DND-41 (cell line): ENCODE measurements at regions not wholly inside any gene's neighbourhood (a gene's known extent, or its start where the extent isn't known, plus 50 kb on each side); places are given as distances from the start of the nearest gene placed in this dataset.

Experiments
- ATAC-seq: fragments of 200-7000 bp; cut with Tn5 transposase; 3 replicates; pipeline ENCODE4 v1.9.1; 2021; ENCODE audit warnings: low read depth; ENCODE audit not compliant: insufficient read depth
- DNase-seq: peaks from one replicate; pipeline ENCODE4 v3.0.0-alpha.2; 2020
- H2AFZ ChIP-seq: 2 replicates; pipeline ENCODE4 v1.6.0; 2012; ENCODE audit warnings: low read depth, low read length
- H3K27ac ChIP-seq: 2 replicates; pipeline ENCODE4 v1.5.1; 2012; ENCODE audit warnings: low read length, inconsistent platforms
- H3K27me3 ChIP-seq: fragments of 200-600 bp; sonication (generic); 2 replicates; pipeline ENCODE4 v1.6.0; 2012; ENCODE audit warnings: low read length, mild to moderate bottlenecking, inconsistent platforms; ENCODE audit not compliant: insufficient read depth, poor library complexity
- H3K36me3 ChIP-seq: 2 replicates; pipeline ENCODE4 v1.5.1; 2012; ENCODE audit warnings: low read length, inconsistent platforms; ENCODE audit not compliant: insufficient read depth
- H3K4me1 ChIP-seq: 2 replicates; pipeline ENCODE4 v1.5.1; 2012; ENCODE audit warnings: mild to moderate bottlenecking, low read length; ENCODE audit not compliant: insufficient read depth
- H3K4me2 ChIP-seq: 2 replicates; pipeline ENCODE4 v1.6.0; 2012; ENCODE audit warnings: mild to moderate bottlenecking, moderate library complexity, low read length, inconsistent platforms; ENCODE audit not compliant: insufficient read depth
- H3K4me3 ChIP-seq, 2 experiments: fragments of 200-600 bp in 1 of 2; shearing (Covaris generic) in 1 of 2; 2 replicates each; pipeline ENCODE4 v1.5.1; 2012 to 2016; ENCODE audit warnings: inconsistent platforms in 2 of 2, low read length in 2 of 2, mild to moderate bottlenecking in 2 of 2, low read depth in 1 of 2, moderate library complexity in 1 of 2
- H3K79me2 ChIP-seq: 2 replicates; pipeline ENCODE4 v1.6.0; 2012; ENCODE audit warnings: low read length, inconsistent platforms; ENCODE audit not compliant: insufficient read depth
- H3K9ac ChIP-seq: 2 replicates; pipeline ENCODE4 v1.6.0; 2012; ENCODE audit warnings: low read depth, mild to moderate bottlenecking, inconsistent platforms, low read length, moderate library complexity
- H3K9me3 ChIP-seq: 2 replicates; pipeline ENCODE4 v1.5.1; 2012; ENCODE audit warnings: low read length, moderate library complexity, mild to moderate bottlenecking, inconsistent platforms; ENCODE audit not compliant: insufficient read depth, severe bottlenecking
- H4K20me1 ChIP-seq: 2 replicates; pipeline ENCODE4 v1.6.0; 2012; ENCODE audit warnings: low read length; ENCODE audit not compliant: insufficient read depth
- CTCF ChIP-seq: IDR thresholded peaks from 2 replicates; pipeline ENCODE4 v1.5.1; 2012; ENCODE audit warnings: borderline replicate concordance, low read length, moderate library complexity, mild to moderate bottlenecking; ENCODE audit not compliant: poor library complexity, severe bottlenecking; ENCODE audit errors: extremely low read depth
- EZH2 ChIP-seq: IDR thresholded peaks from 3 replicates; pipeline ENCODE4 v1.6.1; 2012; ENCODE audit warnings: borderline replicate concordance, low read depth, mild to moderate bottlenecking, moderate library complexity, low read length, inconsistent platforms; ENCODE audit not compliant: severe bottlenecking

- ATAC-seq: no peak
- no peak overlapping the region for H3K4me2 ChIP-seq
Measured at GRCh38 chr22:49525360-49525759, 302.3 kb downstream of the BRD1 start.

GRCh38 chr22:49524362-49524761 is 303.3 kb downstream of the BRD1 start:
- Histone ChIP-seq H2AFZ (no peak overlapping the region), H3K27ac (no peak overlapping the region), H3K79me2 (no peaks in the 10 kb centered on the region), H3K9me3 (no peaks in the 10 kb centered on the region), H3K27me3 (no peaks in the 10 kb centered on the region), H4K20me1 (no peaks in the 10 kb centered on the region; the same call in 1 of the 2 replicates), H3K36me3 (no peaks in the 10 kb centered on the region), H3K9ac (no peak overlapping the region), H3K4me3 (no peak overlapping the region), H3K4me1 (no peaks in the 10 kb centered on the region), H3K4me2 (no peak overlapping the region)
- DNase-seq (no peak), ATAC-seq (no peak)
- TF ChIP-seq EZH2 (no peak), CTCF (no peak)

More at GRCh38 chr22:49525360-49525759, 302.3 kb downstream of the BRD1 start:
- no peaks in the 10 kb centered on the region for H3K36me3 ChIP-seq
- no peak overlapping the region for H3K4me3 ChIP-seq
- H3K9ac ChIP-seq: no peak overlapping the region
- no peaks in the 10 kb centered on the region for H3K79me2 ChIP-seq
- H3K4me1 ChIP-seq: no peaks in the 10 kb centered on the region
- no peak overlapping the region for H3K27ac ChIP-seq
- TF ChIP-seq EZH2 (no peak), CTCF (no peak)
- no peaks in the 10 kb centered on the region; the same call in 1 of the 2 replicates for H4K20me1 ChIP-seq
- no peak overlapping the region for H2AFZ ChIP-seq
- no peaks in the 10 kb centered on the region for H3K27me3 ChIP-seq
- H3K9me3 ChIP-seq: no peaks in the 10 kb centered on the region
- DNase-seq: no peak

- H3K4me1 ChIP-seq: no peaks in the 10 kb centered on the region
- H3K9me3 ChIP-seq: no peaks in the 10 kb centered on the region
- ATAC-seq (no peak), DNase-seq (no peak)
- H3K79me2 ChIP-seq: no peaks in the 10 kb centered on the region
- H2AFZ ChIP-seq: no peak overlapping the region
- TF ChIP-seq CTCF: no peak
- TF ChIP-seq EZH2: no peak
- H3K27ac ChIP-seq: no peak overlapping the region
- no peaks in the 10 kb centered on the region; the same call in 1 of the 2 replicates for H4K20me1 ChIP-seq
- H3K9ac ChIP-seq: no peak overlapping the region
- H3K4me2 ChIP-seq: no peak overlapping the region
- no peaks in the 10 kb centered on the region for H3K27me3 ChIP-seq
- no peak overlapping the region for H3K4me3 ChIP-seq
- H3K36me3 ChIP-seq: no peaks in the 10 kb centered on the region
Measured at GRCh38 chr22:49523374-49524008, 304.2 kb downstream of the BRD1 start.
